PC-9 (cell line): ENCODE measurements at regions not wholly inside any gene's neighbourhood (a gene's known extent, or its start where the extent isn't known, plus 50 kb on each side); places are given as distances from the start of the nearest gene placed in this dataset.

Source experiments
- CTCF ChIP-seq: fragments of 200-600 bp; sonication (generic); conservative IDR thresholded peaks from 2 replicates; pipeline ENCODE4 v1.6.1; 2017; ENCODE audit warnings: mixed run types, antibody characterized with exemption, mild to moderate bottlenecking, moderate library complexity
- EZH2 ChIP-seq: fragments of 200-600 bp; sonication (generic); IDR thresholded peaks from 2 replicates; pipeline ENCODE4 v1.8.0; 2017; ENCODE audit warnings: antibody characterized with exemption, low read depth

GRCh38 chr14:98736701-98737338 is 535.2 kb downstream of the BCL11B start:
- TF ChIP-seq CTCF (no peak), EZH2 (no peak)
